Liver (tissue), 3 donors: ENCODE measurements at regions not wholly inside any gene's neighbourhood (a gene's known extent, or its start where the extent isn't known, plus 50 kb on each side); places are given as distances from the start of the nearest gene placed in this dataset.

Experiments
- CTCF ChIP-seq: fragments of 150-350 bp; IDR thresholded peaks from 2 replicates; pipeline ENCODE4 v1.5.1; 2017; ENCODE audit warnings: improper control_type of control experiment, low read depth, low read length; ENCODE audit not compliant: missing input control
- FOXA2 ChIP-seq: IDR thresholded peaks from 2 replicates; pipeline ENCODE4 v1.6.1; 2016; ENCODE audit warnings: antibody characterized with exemption
- JUND ChIP-seq, 2 donors: IDR thresholded peaks; 2 replicates each; pipeline ENCODE4 v1.6.1; 2016; ENCODE audit warnings: antibody characterized with exemption in 2 of 2
- REST ChIP-seq: IDR thresholded peaks from 2 replicates; pipeline ENCODE4 v1.6.1; 2016; ENCODE audit warnings: antibody characterized with exemption, mild to moderate bottlenecking
- SP1 ChIP-seq: IDR thresholded peaks from 2 replicates; pipeline ENCODE4 v1.6.1; 2018; ENCODE audit warnings: antibody characterized with exemption, mild to moderate bottlenecking
- YY1 ChIP-seq: IDR thresholded peaks from 2 replicates; pipeline ENCODE4 v1.6.1; 2016; ENCODE audit warnings: antibody characterized with exemption, mild to moderate bottlenecking
- donor health status: healthy.
- donor health status: healthy.

GRCh38 chr1:191865479-191865878 lies 292.8 kb upstream of the RGS18 start:
- TF ChIP-seq YY1 (no peak), CTCF (no peak), FOXA2 (no peak), REST (no peak), JUND (IDR thresholded peaks at IDR 0.05) (no peak), SP1 (no peak)
